UCSD-AML1 (cell line): ENCODE measurements at regions not wholly inside any gene's neighbourhood (a gene's known extent, or its start where the extent isn't known, plus 50 kb on each side); places are given as distances from the start of the nearest gene placed in this dataset.

Experiments used
- DNase-seq: peaks from one replicate; lab custom pipeline; 2025; ENCODE audit not compliant: unreplicated experiment; lab: John Stamatoyannopoulos, UW

DNA sequence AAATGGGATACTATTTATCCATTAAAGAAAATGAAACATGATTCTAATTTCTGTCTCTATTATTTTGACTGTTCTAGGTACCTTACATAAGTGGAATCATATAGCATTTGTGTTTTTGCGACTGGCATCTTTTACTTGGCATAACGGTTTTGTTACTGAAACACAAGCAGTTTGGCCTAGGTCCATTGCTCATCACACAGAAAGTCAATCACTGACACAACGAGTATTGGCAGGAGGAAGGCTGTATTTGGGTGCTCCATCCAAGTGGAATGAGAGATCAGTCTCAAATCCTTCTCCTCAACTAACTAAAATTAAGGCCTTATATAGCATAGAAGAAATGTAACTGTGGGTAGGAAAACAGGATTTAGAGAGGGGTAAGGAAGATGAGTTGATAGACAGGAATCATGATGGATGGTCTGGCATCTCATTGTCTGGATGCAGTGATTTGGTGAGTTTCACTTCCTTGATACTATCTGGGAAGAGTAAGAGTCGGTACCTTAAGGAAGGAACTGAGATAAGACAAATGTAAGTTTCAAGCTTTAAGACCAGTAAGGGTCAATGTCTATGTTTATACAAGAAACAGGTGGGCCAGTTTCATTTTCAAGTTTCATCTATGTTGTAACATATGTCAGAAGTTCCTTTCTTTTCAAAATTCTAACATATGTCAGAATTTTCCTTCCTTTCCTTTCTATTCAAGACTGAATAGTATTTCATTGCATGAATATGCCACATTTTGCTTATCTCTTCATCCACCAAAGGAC, 276.9 kb upstream of the RAB6C start:
- DNase-seq = no peak

DNA sequence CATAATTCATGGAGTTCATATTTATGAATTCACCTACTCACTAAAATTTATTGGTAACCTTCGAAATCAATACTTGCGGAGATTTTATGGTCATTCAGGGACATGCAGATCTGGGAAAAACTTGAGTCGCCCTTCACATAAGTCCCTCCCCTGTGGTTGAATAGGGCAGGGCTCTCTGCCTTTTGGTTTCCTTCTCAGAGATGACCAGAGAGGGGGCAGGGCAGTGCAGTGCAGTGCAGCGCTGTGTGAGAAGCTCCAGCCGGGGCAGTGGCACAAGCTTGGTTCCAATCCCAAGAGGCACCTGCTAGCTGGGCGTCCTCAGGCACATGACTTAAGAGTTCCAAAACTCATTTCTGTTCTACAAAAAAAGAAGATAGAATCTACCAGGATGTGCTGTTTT, 274.4 kb upstream of the RAB6C start:
- no peak for DNase-seq

DNA sequence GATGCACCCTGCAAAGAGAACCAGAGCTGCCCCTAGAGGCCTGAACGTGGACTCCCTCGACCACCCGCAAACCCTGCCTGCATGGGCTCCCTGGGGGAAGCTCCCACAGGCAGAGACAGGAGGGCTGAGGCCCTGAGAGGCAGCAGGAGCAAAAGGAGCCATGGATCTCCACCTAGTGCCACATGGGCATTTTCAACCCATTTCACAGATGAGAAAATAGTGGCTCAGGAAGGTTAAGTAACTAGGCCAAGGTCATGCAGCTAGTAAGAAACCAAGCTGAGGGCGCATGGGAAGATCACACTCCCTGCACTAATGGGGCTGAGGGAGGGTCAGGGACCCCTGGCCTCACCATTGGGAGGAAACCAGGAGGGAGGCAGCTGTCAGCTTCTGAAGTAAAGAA, 271.7 kb upstream of the RAB6C start:
- DNase-seq = no peak

DNA sequence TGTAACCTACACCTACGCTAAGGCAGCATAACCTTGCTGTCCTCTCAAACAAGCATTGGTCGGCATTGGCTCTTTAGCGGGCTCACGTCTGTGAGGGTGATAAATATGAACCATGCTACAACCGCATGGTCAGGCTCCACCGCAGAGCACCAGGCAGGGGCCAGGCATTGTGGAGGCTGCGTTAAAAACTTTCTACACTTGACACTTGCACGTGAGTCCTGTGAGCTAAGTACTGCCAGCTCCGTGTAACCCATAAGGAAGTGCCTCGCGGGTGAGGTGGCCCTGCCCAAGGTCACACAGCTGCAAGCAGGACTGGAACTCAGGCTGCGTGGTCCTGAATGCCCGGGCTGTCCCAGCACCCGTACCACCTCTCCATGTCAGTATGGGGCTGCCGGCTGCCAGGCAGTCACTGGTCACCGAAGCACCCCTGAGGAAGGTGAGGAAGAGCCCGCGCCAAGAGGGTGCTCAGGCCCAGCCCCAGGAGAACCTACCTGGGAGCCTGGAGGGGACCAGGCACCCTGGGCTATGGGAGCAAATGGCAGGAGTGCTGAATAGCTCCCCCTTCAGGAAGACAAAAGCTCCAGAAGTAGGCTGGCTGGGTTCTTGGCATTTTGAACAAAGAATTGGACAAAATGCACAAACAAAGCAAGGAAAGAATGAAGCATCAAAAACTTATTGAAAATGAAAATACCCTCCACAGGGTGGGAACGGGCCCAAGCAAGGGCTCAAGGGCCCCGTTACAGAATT, 271.1 kb upstream of the RAB6C start:
- no peak for DNase-seq

DNA sequence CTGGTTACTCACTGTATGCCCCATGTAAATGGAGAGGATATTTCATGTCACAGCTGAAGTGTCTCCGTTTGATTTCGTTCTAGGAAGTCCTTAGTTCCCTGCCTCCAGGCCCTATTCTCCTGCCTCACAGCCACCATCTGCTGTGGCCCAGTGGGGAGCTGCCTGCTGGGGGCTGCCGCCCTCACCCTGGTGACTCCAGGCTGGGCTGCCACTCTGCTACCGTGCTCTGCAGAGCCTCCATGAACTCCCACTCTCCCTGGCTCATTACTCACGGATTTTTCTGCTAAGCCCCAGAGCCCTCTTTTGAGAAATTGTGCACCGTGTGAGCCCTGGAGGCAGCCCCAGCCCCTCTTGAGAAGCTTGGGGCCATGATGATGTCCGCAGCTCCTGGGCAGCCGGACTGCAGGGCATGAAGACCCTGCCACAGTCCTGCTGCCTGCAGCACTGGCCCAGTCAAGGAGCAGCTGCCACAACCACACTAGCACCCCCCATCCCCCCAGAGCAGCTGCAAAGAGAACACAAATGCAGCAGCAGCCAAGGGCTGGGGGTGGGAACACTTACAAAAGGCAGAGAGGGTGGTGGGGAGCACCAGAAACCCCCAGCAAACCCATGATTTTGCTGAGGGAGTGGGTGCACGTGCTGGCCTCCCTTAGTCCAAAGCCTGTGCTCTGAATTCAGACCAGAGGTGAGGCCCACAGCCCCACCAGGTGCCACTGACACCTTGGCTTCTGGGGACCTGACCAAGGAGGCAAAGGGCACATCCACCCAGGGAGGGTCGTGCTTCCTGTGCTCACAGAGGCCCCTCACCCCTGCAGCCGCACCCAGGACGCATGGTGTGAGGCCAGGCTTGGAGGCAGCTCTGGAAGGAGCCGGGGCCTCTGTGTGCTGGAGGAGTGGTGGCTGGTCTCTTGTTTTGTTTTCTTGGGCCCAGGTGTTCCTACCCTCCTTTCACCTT, 270.2 kb upstream of the RAB6C start:
- DNase-seq = no peak

DNA sequence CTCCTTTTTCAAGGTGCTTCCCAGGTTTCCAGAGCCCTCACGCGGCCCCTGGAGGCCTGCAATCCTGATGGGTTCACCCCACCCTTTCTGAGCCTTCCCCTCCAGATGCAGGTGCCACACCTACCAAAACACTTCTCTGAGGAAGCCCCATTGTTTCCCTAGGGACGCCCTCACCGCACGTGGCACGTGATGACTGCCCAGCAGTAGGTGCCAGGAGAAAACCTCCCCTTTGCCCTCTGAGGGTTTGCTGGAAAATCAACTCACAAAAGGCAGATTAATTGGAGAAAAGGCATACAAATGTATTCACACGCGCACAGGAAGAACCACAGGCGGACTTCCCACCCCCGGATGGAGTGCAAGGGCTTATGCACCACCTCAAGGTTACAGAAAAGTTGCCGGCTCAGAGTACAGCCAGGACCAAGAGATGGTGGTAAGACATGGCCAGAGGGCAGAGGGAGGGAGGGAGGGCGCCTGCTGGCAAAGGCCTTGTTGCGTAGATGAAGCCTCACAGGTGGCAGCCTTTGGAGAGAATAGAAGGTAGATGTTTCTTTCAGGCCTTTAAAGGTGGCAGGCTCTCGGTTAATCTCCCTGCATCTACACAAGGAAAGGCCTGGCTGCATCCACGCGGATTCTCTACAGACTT, 269.4 kb upstream of the RAB6C start:
- DNase-seq = no peak

DNA sequence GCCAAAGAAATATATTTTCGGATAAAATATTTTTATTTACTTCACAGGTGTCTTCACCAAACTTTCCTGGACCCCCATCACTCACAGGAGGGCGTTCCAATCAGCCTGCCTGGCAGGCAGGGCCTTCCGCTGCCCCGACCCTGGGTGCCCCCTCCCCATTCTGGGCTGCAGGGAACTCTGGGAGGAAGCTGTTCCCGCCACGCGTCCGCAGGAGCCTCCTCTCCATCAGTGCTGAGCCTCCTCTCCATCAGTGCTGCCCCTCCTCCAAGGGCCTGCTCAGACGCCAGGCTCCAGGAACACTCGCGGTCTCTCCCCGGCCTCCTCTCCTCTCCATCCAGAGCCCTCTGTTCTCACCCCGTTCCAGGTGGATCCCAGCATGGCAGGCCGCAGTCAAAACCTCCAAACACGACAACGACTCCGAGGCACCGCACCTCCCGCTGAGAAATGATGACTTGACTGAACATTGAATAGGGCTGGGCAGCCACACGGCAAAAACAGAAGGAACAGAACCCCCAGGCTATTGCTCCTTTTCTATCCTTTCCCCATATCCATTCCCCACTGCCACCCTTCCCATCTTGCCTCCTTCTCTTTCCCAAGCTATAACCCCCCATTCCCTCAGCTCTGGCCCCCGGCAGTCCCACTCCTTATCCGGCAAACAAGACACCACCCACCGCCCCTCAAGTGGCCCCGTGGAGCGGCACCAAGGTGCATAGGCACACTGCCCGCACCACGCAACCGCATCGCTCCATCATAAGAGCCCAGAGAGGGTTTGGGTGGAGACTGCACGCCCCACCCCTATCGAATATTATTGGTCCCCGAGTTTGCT, 268.6 kb upstream of the RAB6C start:
- DNase-seq = no peak

DNA sequence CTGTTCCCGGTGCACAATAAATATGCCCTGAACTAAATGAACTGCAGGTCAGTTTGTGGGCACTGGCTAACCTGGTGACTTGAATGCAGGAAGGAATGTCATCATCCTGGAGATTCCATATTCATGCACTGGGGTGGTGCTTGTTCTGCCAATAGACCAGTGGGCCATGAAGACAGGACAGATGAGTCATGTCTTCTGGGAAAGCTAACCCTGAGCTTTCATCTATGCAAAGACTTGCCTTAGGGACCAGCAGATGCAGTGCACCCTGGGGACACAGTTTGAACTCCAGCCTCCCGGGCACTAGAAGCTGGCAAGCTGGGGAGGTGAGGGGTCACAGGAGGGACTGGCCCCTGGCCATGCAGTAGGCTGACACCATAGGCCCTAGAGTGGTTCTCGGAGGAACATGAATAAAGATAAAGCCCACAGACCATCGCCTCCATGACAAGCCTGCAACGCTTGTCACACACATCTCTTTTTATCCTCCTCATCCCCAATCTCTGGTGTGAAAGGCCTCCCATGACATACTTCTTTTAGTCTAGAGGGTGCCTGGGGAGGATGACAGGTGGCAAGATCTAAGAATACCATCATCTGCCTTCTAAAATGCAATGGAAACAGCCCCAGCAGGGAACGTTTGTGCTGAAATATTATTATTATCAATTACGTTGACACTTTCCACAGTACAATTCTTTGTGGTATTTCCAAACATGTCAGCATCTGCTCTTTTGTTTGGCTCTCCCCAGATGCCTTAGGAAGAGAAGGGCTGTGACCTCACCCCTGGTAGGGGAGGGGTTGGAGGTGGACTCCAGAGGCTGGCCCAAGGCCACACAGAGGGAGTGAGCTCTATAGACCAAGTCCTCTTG, 267.4 kb upstream of the RAB6C start:
- no peak for DNase-seq

DNA sequence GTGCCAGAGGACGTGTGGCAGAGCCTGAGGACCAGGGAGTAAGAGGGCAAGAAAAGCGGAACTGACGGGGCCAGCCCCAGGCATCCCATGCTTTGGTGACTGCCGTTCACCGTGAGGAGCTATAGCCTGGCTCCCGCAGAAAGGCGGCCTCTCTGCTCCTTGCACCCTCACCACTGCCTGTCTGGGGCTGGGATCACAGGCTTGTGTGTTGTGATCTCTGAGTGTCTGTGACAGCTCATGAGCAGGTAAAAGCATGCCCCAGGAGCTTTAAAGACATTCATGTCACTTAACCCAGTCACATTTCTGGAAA, 266.8 kb upstream of the RAB6C start:
- DNase-seq = no peak

DNA sequence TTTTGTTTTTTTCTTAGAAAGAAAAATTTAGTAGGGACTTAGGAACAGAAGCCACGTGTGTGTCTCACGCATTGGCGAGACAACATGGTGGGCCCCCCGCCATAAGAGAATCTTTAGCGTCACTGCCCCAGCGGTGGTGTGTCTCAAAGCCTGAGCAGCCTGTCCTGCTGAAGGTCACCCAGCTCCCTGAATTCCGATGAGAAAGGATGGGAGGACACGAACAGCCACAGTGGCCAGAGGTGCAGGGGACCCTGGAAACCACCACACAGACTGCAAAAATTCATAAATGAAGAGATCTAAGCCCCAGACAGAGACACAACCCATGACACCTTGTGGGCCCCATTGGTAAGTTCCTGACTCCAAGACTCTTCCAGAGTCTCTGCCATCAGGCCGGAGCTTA, 266.1 kb upstream of the RAB6C start:
- no peak for DNase-seq

DNA sequence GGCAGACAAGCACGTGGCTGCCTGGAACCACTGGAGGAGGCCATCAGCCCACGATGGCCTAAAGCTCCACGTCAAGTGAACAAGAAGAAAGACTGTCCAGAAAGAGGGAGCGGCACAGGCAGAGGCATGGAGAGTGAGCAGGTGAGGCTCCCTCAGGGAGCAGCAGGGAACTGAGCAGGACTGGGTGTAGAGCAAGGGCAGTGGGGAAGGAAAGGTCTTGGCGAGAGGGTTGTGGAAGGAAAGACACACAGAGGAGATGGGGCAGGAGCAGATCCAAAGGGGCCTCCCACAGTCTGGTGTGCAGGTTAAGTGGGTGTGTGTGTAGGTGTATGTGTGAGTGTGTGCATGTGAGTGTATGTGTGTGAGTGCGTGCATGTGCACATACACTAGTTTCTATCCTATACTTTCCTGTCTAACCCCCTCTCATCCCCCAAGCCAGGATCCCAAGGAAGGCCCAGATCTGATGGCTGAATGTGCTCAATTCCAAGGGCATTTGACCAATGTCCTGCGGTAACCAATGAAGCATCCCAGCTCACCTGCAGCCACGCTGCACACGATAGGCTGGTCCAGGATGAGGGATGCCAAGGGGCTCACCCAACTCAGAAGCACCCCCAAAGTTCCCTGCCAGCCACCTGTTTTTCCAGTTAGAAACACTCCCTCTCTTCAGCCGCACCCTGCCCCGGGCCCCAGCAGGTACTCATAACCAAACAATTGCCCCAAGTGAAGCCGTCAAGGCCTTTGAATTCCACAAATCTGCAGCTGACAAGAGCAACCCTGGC, 262.5 kb upstream of the RAB6C start:
- DNase-seq = no peak

DNA sequence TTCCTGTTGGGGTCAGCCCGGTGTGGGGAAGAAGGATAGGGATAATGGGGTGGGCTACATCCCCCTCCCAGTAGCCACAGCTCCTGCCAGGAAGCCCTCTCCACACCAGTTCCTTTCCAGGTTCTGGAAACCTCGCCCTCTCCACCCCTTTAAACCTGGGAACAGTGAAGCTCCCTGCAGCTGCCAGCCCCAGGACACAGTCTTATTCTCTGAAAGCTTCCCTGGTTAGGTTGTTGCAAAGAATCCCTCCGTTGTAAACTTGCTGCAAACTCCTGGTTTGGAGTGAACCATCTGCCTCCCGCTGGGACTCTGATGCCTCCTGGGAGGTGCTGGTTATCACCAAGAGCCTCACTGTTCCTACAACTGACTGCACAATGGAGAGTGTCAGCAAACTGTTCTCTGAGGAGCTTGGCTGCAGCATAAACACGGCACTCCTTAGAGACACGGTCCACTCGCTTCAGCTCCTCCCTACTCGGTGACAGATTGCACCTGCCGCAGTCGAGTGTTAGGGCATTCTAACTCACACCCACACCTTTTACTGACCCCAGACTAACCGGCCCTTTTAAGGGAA, 261.8 kb upstream of the RAB6C start:
- DNase-seq = no peak

DNA sequence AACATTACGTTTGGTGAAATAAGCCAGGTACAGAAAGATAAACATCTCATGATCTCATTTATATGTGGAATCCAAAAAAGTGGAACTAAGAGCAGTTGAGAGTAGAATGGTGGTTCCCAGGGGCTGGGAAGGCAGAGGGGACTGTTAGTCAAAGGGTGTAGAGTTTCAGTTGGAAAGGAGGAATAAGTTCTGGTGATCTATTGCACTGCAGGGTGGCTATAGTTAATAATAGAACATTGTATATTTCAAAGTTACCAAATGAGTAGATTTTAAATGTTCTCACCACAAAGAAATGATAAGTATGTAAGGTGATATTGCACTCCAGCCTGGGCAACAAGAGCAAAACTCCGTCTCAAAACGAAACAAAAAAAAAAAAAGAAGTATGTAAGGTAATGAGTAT, 260.1 kb upstream of the RAB6C start:
- DNase-seq = no peak

DNA sequence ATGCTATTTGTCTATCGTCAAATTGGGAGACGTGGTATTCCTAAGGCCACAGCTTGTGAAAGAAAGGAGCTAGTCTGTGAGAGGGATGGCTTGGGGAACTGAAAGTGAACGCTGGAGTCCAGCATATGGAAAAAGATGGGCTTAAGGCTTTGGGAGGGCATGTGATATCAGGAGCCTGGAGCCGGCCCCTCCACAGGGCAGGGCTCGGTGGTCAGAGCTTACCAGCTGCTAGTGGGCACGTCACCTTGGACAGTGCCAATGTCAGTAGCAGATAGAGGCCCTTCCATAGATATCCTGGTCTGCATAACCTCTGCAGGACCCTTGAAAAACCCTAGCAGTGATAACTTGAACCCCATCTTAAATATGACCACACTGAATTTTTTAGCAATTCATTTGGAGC, 259.1 kb upstream of the RAB6C start:
- DNase-seq = no peak

DNA sequence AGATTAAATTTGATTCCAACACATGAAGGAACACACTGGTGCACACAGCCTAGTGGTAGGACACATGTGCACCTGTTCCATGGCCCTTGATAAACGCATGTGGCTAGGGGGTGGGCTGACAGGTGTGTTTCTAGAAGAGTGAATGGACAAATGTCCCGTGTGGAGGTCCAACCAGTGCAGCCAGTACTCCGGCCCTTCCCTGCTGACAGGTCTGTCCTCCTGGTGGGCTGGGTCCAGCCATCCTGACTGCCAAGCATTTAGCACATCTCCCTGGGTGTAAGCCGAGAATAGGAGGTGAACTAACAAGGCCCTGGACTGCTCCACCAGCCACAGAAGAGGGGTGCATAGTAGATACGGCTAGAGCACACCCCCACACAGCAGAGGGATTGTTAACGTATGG, 258.7 kb upstream of the RAB6C start:
- no peak for DNase-seq

DNA sequence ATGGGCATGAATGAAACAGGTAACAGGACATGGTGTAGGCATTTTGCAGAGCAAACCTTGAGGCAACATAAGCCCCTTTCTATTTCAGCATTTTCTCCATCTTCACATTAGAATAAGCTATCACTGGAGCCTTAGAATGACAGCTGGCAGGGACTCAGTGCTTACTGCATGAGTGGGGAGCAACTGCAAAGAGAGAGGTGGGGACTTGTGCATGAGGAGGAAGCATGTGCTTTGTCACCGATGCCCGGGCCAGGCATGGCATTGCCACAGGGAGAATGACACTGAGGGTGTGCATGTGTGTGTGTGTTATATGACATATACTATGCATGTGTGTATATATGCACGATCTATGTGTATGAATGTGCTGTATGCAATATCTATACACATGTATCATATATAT, 258.2 kb upstream of the RAB6C start:
- DNase-seq = no peak

DNA sequence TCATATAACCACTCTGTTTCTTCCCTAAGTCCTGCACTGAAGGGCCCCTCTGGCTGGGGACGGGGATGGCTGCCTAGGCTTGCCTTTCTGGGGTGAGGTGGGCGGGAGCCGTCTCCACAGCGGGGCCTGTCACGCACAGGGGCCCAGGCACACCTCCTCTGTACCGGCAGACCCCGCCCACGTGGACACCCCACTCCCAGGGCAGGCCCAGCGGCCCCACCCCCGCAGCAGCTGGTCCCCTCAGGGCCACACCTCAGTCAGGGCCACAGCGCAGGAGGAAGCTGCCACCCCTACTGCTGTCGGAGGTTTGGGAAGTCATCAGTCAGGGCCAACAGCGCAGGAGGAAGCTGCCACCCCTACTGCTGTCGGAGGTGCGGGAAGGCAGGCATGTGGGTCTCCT, 257.6 kb upstream of the RAB6C start:
- DNase-seq = no peak

DNA sequence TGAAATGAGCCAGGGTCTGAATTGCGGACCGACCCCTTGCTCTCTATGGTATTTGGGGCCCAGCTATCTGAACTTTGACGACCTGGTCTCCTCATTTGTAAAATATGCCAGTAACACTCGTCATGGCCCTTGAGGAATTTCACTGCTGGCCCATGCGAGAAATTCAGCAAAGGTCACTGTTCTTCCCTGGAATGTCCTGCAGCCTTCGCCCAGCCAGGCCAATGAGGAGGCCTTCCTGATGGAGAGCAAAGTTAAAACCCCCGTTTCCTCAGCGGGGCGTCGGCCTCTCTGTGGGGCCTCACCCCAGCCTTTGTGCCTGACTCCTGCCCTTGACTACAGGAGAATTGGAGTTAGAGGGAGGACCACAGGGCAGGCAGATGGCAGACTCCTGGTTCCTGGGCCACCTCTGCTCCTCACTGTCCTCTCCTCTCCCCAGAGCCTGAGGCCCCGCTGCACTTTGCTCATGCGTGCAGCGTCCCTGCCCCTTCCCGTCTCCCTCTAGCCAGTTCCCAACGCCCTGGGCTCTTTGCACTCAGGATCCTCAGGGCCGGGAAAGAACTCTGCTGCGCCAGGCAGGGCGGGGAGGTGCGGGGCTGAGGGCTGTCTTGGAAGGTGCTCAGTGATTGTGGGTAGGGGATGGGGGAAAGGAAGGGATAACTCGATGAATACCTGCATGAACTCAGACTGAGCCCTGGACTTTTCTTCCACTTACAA, 257.0 kb upstream of the RAB6C start:
- no peak for DNase-seq
